H1 (cell line): ENCODE measurements at regions not wholly inside any gene's neighbourhood (a gene's known extent, or its start where the extent isn't known, plus 50 kb on each side); places are given as distances from the start of the nearest gene placed in this dataset.

ENCODE experiments used
- ASH2L ChIP-seq: fragments of 200-600, 300-600 bp; sonication (generic); IDR thresholded peaks from one replicate; pipeline ENCODE4 v1.7.1; 2017; ENCODE audit warnings: low read length
- CREB1 ChIP-seq: IDR thresholded peaks from 2 replicates; pipeline ENCODE4 v1.6.1; 2012; ENCODE audit warnings: inconsistent platforms
- CTCF ChIP-seq, 3 experiments: IDR thresholded peaks; 1 replicate in 2 of 3; 2 replicates in 1 of 3; pipeline versions ENCODE4 v1.5.1 to v1.6.1; 2011; ENCODE audit warnings: low read length in 3 of 3, mild to moderate bottlenecking in 3 of 3, inconsistent platforms in 2 of 3, low read depth in 1 of 3, moderate library complexity in 1 of 3; ENCODE audit not compliant: insufficient read depth in 1 of 3; ENCODE audit errors: control extremely low read depth in 1 of 3
- EZH2 ChIP-seq: fragments of 200-600 bp; sonication (generic); IDR thresholded peaks from 2 replicates; pipeline ENCODE4 v1.7.1; 2012; ENCODE audit warnings: low read depth, mild to moderate bottlenecking, moderate library complexity, low read length, inconsistent platforms; ENCODE audit not compliant: severe bottlenecking
- GABPA ChIP-seq: IDR thresholded peaks from 2 replicates; pipeline ENCODE4 v1.6.1; 2011; ENCODE audit warnings: mild to moderate bottlenecking, low read length, moderate library complexity, borderline replicate concordance; ENCODE audit not compliant: insufficient read depth
- JUND ChIP-seq: IDR thresholded peaks from 2 replicates; pipeline ENCODE4 v1.6.1; 2011; ENCODE audit warnings: mild to moderate bottlenecking, improper control_type of control experiment, low read length
- MAFK ChIP-seq: IDR thresholded peaks from 2 replicates; pipeline ENCODE4 v1.6.1; 2012; ENCODE audit warnings: low read depth, mild to moderate bottlenecking, improper control_type of control experiment, low read length
- MAX ChIP-seq: IDR thresholded peaks from 2 replicates; pipeline ENCODE4 v1.6.1; 2012; ENCODE audit warnings: inconsistent platforms
- PHF8 ChIP-seq: fragments of 200-600 bp; sonication (generic); conservative IDR thresholded peaks from 2 replicates; pipeline ENCODE4 v1.7.1; 2012; ENCODE audit warnings: low read depth, mild to moderate bottlenecking, inconsistent platforms, low read length, moderate library complexity
- POLR2A ChIP-seq, 2 experiments: IDR thresholded peaks; 1 replicate in 1 of 2; 2 replicates in 1 of 2; pipeline ENCODE4 v1.6.1; 2011; ENCODE audit warnings: low read depth in 2 of 2, low read length in 2 of 2, mild to moderate bottlenecking in 2 of 2; ENCODE audit errors: control extremely low read depth in 1 of 2
- POLR2AphosphoS5 ChIP-seq: IDR thresholded peaks from 2 replicates; pipeline ENCODE4 v1.6.1; 2011; ENCODE audit warnings: low read depth, low read length
- RAD21 ChIP-seq, 2 experiments: IDR thresholded peaks in 1 of 2; conservative IDR thresholded peaks in 1 of 2; 2 replicates each; pipeline ENCODE4 v1.6.1; 2011; ENCODE audit warnings: low read depth in 2 of 2, low read length in 2 of 2, improper control_type of control experiment in 1 of 2, inconsistent platforms in 1 of 2, mild to moderate bottlenecking in 1 of 2, moderate library complexity in 1 of 2
- SIRT6 ChIP-seq: IDR thresholded peaks from one replicate; pipeline ENCODE4 v1.7.1; 2012; ENCODE audit warnings: low read length, inconsistent platforms
- SRF ChIP-seq: IDR thresholded peaks from 2 replicates; pipeline ENCODE4 v1.6.1; 2011; ENCODE audit warnings: mild to moderate bottlenecking, low read depth, low read length, moderate library complexity

GRCh38 chr10:57823398-57823797 is 444.3 kb downstream of the IPMK start:
- TF ChIP-seq POLR2A (IDR thresholded peaks at IDR 0.05; ENCODE audit: control extremely low read depth in 1 of 2, low read depth in 2 of 2, low read length in 2 of 2) = no peak
- no peak for TF ChIP-seq CTCF (IDR thresholded peaks at IDR 0.05; ENCODE audit: control extremely low read depth in 1 of 3, insufficient read depth in 1 of 3, low read depth in 1 of 3, low read length in 3 of 3)
- no peak for TF ChIP-seq MAX
- no peak for TF ChIP-seq SRF
- TF ChIP-seq SIRT6 = no peak
- TF ChIP-seq EZH2 = no peak
- TF ChIP-seq CREB1 = no peak
- no peak for TF ChIP-seq GABPA
- no peak for TF ChIP-seq MAFK
- no peak for TF ChIP-seq POLR2AphosphoS5
- no peak for TF ChIP-seq JUND
- TF ChIP-seq ASH2L = no peak
- TF ChIP-seq PHF8 = no peak
- no peak for TF ChIP-seq RAD21 (IDR thresholded peaks at IDR 0.05 in 1 of 2, conservative IDR thresholded peaks at IDR 0.05 in 1 of 2; ENCODE audit: low read depth in 2 of 2, low read length in 2 of 2)
